K562 (cell line): ENCODE measurements at regions not wholly inside any gene's neighbourhood (a gene's known extent, or its start where the extent isn't known, plus 50 kb on each side); places are given as distances from the start of the nearest gene placed in this dataset.

Experiments used
- ATAC-seq: fragments of 200-7000 bp; cut with Tn5 transposase; 3 replicates; pipeline ENCODE4 v1.9.1; 2020; ENCODE audit warnings: moderate library complexity
- BruUV-seq: library from RNA; stranded (reverse); fragments of 400-500 nt; replicated peaks from 2 replicates; lab custom pipeline; 2021; lab: Mats Ljungman, UMichigan
- CTCF ChIA-PET: fragments of 300-600 bp; formaldehyde crosslinking; extraction: SDS; loops from one replicate; lab custom pipeline; 2021; ENCODE audit warnings: low intra/inter-chr PET ratio; lab: Yijun Ruan, JAX
- POLR2A ChIA-PET: fragments of 300-600, 350-650 bp; sonication (Branson Sonifier 250); formaldehyde crosslinking; extraction: SDS; loops from one replicate; lab custom pipeline; 2021; ENCODE audit warnings: antibody characterized with exemption, inconsistent platforms; lab: Yijun Ruan, JAX
- DNase-seq, 4 experiments: peaks; one replicate each; pipeline versions ENCODE4 v3.0.0 to v3.0.0-alpha.2; 2011 to 2018; ENCODE audit warnings: low spot score in 3 of 4, mixed read lengths in 3 of 4; ENCODE audit errors: extremely low read depth in 1 of 4
- FAIRE-seq: peaks from 2 replicates; lab custom pipeline; 2011; peaks lifted over from hg19 to GRCh38; lab: Jason Lieb, UNC
- H2AFZ ChIP-seq: 2 replicates; pipeline ENCODE4 v1.6.0; 2011; ENCODE audit warnings: low read depth, low read length, control low read depth, inconsistent platforms
- H3K27ac ChIP-seq: fragments of 200-600 bp; 3 replicates; pipeline ENCODE4 v1.8.0; 2011; ENCODE audit warnings: low read depth, mild to moderate bottlenecking, control low read depth, inconsistent platforms, low read length, moderate library complexity, mixed read lengths; ENCODE audit errors: extremely low read depth
- H3K27me3 ChIP-seq, 2 experiments: fragments of 300-600 bp in 1 of 2; 2 replicates in 1 of 2; 3 replicates in 1 of 2; pipeline versions ENCODE4 v1.6.0 to v1.8.0; 2011; ENCODE audit warnings: inconsistent platforms in 2 of 2, low read length in 2 of 2, mild to moderate bottlenecking in 1 of 2, mixed read lengths in 1 of 2, moderate library complexity in 1 of 2; ENCODE audit not compliant: control insufficient read depth in 2 of 2, insufficient read depth in 2 of 2
- H3K36me3 ChIP-seq: fragments of 300-600 bp; 3 replicates; pipeline ENCODE4 v1.8.0; 2011; ENCODE audit warnings: mild to moderate bottlenecking, low read length, inconsistent platforms; ENCODE audit not compliant: control insufficient read depth, insufficient read depth
- H3K4me1 ChIP-seq, 2 experiments: fragments of 200-600 bp in 1 of 2; replicated peaks in 1 of 2; 2 replicates in 1 of 2; 3 replicates in 1 of 2; pipeline versions ENCODE4 v1.5.1 to v1.8.0; 2011; ENCODE audit warnings: inconsistent platforms in 2 of 2, low read length in 2 of 2, mild to moderate bottlenecking in 1 of 2, mixed read lengths in 1 of 2, moderate library complexity in 1 of 2; ENCODE audit not compliant: control insufficient read depth in 2 of 2, insufficient read depth in 2 of 2
- H3K4me2 ChIP-seq: 2 replicates; pipeline ENCODE4 v1.6.1; 2011; ENCODE audit warnings: low read length, control low read depth, inconsistent platforms, mixed read lengths; ENCODE audit not compliant: insufficient read depth
- H3K4me3 ChIP-seq: fragments of 200-600 bp; sonication (generic), shearing (Covaris generic); 2 replicates; pipeline ENCODE4 v1.5.1; 2016; ENCODE audit warnings: control low read depth, inconsistent platforms
- H3K79me2 ChIP-seq: fragments of 200-600 bp; 3 replicates; pipeline ENCODE4 v1.8.0; 2011; ENCODE audit warnings: low read length, inconsistent platforms; ENCODE audit not compliant: control insufficient read depth, insufficient read depth
- H3K9ac ChIP-seq, 2 experiments: 2 replicates each; pipeline versions ENCODE4 v1.6.0 to v1.6.1; 2011; ENCODE audit warnings: low read depth in 2 of 2, low read length in 2 of 2, control low read depth in 1 of 2, inconsistent platforms in 1 of 2, mild to moderate bottlenecking in 1 of 2, mixed read lengths in 1 of 2; ENCODE audit not compliant: insufficient read depth in 1 of 2
- H3K9me1 ChIP-seq: one replicate; pipeline ENCODE4 v1.6.0; 2011; ENCODE audit warnings: inconsistent platforms, mild to moderate bottlenecking, low read length, moderate library complexity; ENCODE audit not compliant: control insufficient read depth, insufficient read depth
- H3K9me3 ChIP-seq: replicated peaks from 2 replicates; pipeline ENCODE4 v1.5.1; 2011; ENCODE audit warnings: low read depth, low read length, inconsistent platforms; ENCODE audit not compliant: control insufficient read depth, insufficient read depth
- H4K20me1 ChIP-seq: replicated peaks from 2 replicates; pipeline ENCODE4 v1.6.1; 2011; ENCODE audit warnings: low read length, inconsistent platforms, mixed read lengths; ENCODE audit not compliant: control insufficient read depth, insufficient read depth
- ASH1L ChIP-seq: fragments of 450-650 bp; IDR thresholded peaks from 2 replicates; pipeline ENCODE4 v1.6.1; 2018; ENCODE audit warnings: borderline replicate concordance, mild to moderate bottlenecking, low read depth; ENCODE audit not compliant: partially characterized antibody
- CREB1 ChIP-seq, 2 experiments: sonication (generic) in 1 of 2; formaldehyde crosslinking in 1 of 2; IDR thresholded peaks; 2 replicates each; pipeline versions ENCODE4 v1.6.1 to v1.8.0; 2012 to 2022; ENCODE audit warnings: inconsistent platforms in 1 of 2, mild to moderate bottlenecking in 1 of 2, missing genetic modification reagents in 1 of 2, moderate library complexity in 1 of 2
- DPF2 ChIP-seq: fragments of 450-650 bp; IDR thresholded peaks from 2 replicates; pipeline ENCODE4 v1.6.1; 2016
- HDAC2 ChIP-seq: fragments of 450-650 bp; IDR thresholded peaks from 2 replicates; pipeline ENCODE4 v1.6.1; 2016; ENCODE audit warnings: mild to moderate bottlenecking
- POLR2B ChIP-seq: fragments of 450-650 bp; IDR thresholded peaks from 2 replicates; pipeline ENCODE4 v1.6.1; 2018; ENCODE audit warnings: low read depth; ENCODE audit not compliant: partially characterized antibody
- SPI1 ChIP-seq: IDR thresholded peaks from 2 replicates; pipeline ENCODE4 v1.6.1; 2011; ENCODE audit warnings: low read depth, low read length, control low read depth, borderline replicate concordance
- THAP12 ChIP-seq: fragments of 250-450 bp; sonication (Bioruptor Pico); IDR thresholded peaks from 2 replicates; pipeline ENCODE4 v1.9.0; 2021; ENCODE audit warnings: mild to moderate bottlenecking, inconsistent platforms
- WGBS: fragments of 100-300 bp; shearing (Covaris generic); methylation state at CpG from one replicate; pipeline ENCODE4 v1.1.6; 2016; ENCODE audit warnings: low coverage, mixed read lengths; ENCODE audit not compliant: insufficient coverage; ENCODE audit errors: missing lambda C conversion rate; 5-methylcytosine and 5-hydroxymethylcytosine counted together
- in situ Hi-C: fragments of 300-500 bp; cut with MboI; formaldehyde crosslinking; loops from 4 replicates; pipeline ENCODE4 v1.15.0; 2018; ENCODE audit warnings: inconsistent platforms, mixed read lengths
- intact Hi-C: fragments of 100-400 bp; cut with micrococcal nuclease; formaldehyde crosslinking; loops from 2 replicates; pipeline ENCODE4 v1.14.2; 2022
- TF ChIP-seq, protein P1 (sequence below): sonication (generic); formaldehyde crosslinking; IDR thresholded peaks from 2 replicates; pipeline ENCODE4 v1.8.1; 2023; ENCODE audit warnings: mild to moderate bottlenecking, missing genetic modification reagents, moderate library complexity
- TF ChIP-seq, protein P2 (sequence below): fragments of 250-450 bp; sonication (Bioruptor Pico); IDR thresholded peaks from 2 replicates; pipeline ENCODE4 v1.5.0; 2021; ENCODE audit warnings: mild to moderate bottlenecking, borderline replicate concordance

DNA sequence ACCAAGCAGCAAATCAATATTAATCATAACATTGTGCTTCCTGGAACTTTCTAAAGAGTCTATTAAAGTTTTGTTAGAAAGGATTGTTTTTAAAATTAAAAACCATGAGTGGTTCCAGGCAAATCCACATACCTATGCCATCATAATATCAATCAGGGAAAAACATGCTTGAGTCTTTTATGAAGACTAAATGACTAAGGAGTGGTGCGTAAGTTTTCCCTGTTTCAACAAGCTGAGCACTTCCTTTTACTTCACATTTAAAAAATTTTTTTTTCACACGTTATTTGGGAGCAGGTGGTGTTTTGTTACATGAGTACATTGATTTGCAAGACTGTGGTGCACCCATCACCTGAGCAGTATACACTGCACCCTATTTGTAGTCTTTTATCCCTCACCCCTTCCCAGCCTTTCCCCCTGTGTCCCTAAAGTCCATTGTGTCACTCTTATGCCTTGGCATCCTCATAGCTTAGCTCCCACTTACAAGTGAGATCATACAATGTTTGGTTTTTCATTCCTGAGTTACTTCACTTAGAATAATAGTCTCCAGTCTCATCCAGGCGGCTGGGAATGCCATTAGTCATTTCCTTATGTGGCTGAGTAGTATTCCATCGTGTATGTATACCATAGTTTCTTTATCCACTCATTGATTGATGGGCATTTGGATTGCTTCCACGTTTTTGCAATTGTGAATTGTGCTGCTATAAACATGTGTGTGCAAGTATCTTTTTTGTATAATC is 1190.3 kb upstream of the RAG2 start:
- Histone ChIP-seq H3K4me1 (no peaks in the 10 kb centered on the region), H3K9ac (no peak overlapping the region), H3K4me3 (no peak overlapping the region), H3K9me1 (no peaks in the 10 kb centered on the region), H4K20me1 (no peaks in the 10 kb centered on the region), H3K36me3 (no peaks in the 10 kb centered on the region), H3K79me2 (no peaks in the 10 kb centered on the region), H3K4me2 (no peak overlapping the region), H3K9me3 (no peaks in the 10 kb centered on the region), H3K27me3 (no peaks in the 10 kb centered on the region), H2AFZ (no peak overlapping the region), H3K27ac (no peak overlapping the region)
- no TSS peak for BruUV-seq
- in situ Hi-C loops (no loop called here), intact Hi-C loops (no loop called here)
- 0% methylated on average over 5 of the region's 5 CpGs for WGBS
- CTCF ChIA-PET: no interaction called here
- POLR2A ChIA-PET: no interaction called here
- TF ChIP-seq CREB1 (IDR thresholded peaks at IDR 0.05): no peak
- TF ChIP-seq CREB1 (CRISPR knock-in tag; IDR thresholded peaks at IDR 0.05): no peak
- TF ChIP-seq ASH1L: no peak
- no peak for TF ChIP-seq HDAC2
- TF ChIP-seq POLR2B: no peak
- no peak for TF ChIP-seq DPF2
- TF ChIP-seq, protein P1, sequence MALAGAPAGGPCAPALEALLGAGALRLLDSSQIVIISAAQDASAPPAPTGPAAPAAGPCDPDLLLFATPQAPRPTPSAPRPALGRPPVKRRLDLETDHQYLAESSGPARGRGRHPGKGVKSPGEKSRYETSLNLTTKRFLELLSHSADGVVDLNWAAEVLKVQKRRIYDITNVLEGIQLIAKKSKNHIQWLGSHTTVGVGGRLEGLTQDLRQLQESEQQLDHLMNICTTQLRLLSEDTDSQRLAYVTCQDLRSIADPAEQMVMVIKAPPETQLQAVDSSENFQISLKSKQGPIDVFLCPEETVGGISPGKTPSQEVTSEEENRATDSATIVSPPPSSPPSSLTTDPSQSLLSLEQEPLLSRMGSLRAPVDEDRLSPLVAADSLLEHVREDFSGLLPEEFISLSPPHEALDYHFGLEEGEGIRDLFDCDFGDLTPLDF (CRISPR knock-in tag): no peak
- no peak for TF ChIP-seq SPI1
- no peak for TF ChIP-seq THAP12 (CRISPR knock-in tag)
- TF ChIP-seq, protein P2, sequence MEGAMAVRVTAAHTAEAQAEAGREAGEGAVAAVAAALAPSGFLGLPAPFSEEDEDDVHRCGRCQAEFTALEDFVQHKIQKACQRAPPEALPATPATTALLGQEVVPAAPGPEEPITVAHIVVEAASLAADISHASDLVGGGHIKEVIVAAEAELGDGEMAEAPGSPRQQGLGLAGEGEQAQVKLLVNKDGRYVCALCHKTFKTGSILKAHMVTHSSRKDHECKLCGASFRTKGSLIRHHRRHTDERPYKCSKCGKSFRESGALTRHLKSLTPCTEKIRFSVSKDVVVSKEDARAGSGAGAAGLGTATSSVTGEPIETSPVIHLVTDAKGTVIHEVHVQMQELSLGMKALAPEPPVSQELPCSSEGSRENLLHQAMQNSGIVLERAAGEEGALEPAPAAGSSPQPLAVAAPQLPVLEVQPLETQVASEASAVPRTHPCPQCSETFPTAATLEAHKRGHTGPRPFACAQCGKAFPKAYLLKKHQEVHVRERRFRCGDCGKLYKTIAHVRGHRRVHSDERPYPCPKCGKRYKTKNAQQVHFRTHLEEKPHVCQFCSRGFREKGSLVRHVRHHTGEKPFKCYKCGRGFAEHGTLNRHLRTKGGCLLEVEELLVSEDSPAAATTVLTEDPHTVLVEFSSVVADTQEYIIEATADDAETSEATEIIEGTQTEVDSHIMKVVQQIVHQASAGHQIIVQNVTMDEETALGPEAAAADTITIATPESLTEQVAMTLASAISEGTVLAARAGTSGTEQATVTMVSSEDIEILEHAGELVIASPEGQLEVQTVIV: no peak
- FAIRE-seq: no peak
- DNase-seq: no peak
- ATAC-seq: no peak
